Spleen (tissue), 7 donors: ENCODE measurements at regions not wholly inside any gene's neighbourhood (a gene's known extent, or its start where the extent isn't known, plus 50 kb on each side); places are given as distances from the start of the nearest gene placed in this dataset.
"Not testable (repeated sequence)": the region's sequence is repeated elsewhere in the genome, so short reads cannot be mapped to it uniquely, and the experiment has no call there.

ENCODE experiments used
- POLR2A ChIP-seq, 3 donors: fragments of 450-650 bp; IDR thresholded peaks; one replicate each; pipeline ENCODE4 v1.5.1; 2017; ENCODE audit warnings: antibody characterized with exemption in 3 of 3, mild to moderate bottlenecking in 1 of 3
- TF ChIP-seq, protein P1 (sequence below), 11 experiments: fragments of 200-600 bp in 7 of 11; fragments of 450-650 bp in 4 of 11; sonication (generic) in 4 of 11; IDR thresholded peaks in 8 of 11; conservative IDR thresholded peaks in 3 of 11; 1 replicate in 7 of 11; 2 replicates in 4 of 11; pipeline versions ENCODE4 v1.4.0 to v1.8.0; 2016 to 2021; ENCODE audit warnings: antibody characterized with exemption in 11 of 11, inconsistent platforms in 4 of 11, mild to moderate bottlenecking in 1 of 11
- donor health status: DM: no; HTN: no; CAD: no; lungs with moderate emphysema.
- donor health status: DM: no; HTN: no; CAD: no.
- donor health status: DM: no; HTN: no; CAD: no.

DNA sequence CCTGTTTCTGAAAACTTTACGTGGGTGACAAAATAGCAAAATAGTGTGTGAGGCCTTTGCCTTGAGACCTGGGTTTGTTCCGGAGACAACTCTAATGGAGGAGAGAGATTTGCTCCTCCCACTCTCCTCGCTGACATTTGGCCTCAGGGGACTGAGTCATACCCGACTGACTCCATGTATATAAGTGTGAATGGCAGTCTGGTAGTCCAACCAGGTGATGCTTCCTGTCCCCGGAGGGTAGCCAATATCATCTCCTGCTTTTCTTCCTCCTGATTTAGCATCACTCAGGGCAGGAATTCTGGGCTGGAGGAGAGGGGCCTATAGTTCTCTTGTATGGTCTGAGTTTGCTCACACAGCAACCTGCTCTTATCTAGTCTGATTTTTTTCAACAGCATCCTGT, 76.0 kb downstream of the NPIPB5 start:
- not testable (repeated sequence) for TF ChIP-seq POLR2A (IDR thresholded peaks at IDR 0.05)
- TF ChIP-seq, protein P1, sequence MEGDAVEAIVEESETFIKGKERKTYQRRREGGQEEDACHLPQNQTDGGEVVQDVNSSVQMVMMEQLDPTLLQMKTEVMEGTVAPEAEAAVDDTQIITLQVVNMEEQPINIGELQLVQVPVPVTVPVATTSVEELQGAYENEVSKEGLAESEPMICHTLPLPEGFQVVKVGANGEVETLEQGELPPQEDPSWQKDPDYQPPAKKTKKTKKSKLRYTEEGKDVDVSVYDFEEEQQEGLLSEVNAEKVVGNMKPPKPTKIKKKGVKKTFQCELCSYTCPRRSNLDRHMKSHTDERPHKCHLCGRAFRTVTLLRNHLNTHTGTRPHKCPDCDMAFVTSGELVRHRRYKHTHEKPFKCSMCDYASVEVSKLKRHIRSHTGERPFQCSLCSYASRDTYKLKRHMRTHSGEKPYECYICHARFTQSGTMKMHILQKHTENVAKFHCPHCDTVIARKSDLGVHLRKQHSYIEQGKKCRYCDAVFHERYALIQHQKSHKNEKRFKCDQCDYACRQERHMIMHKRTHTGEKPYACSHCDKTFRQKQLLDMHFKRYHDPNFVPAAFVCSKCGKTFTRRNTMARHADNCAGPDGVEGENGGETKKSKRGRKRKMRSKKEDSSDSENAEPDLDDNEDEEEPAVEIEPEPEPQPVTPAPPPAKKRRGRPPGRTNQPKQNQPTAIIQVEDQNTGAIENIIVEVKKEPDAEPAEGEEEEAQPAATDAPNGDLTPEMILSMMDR (IDR thresholded peaks at IDR 0.05 in 8 of 11, conservative IDR thresholded peaks at IDR 0.05 in 3 of 11): not testable (repeated sequence)
